GM21529 (cell line): ENCODE measurements at regions not wholly inside any gene's neighbourhood (a gene's known extent, or its start where the extent isn't known, plus 50 kb on each side); places are given as distances from the start of the nearest gene placed in this dataset.
"Not testable (repeated sequence)": the region's sequence is repeated elsewhere in the genome, so short reads cannot be mapped to it uniquely, and the experiment has no call there.

Experiments
- ATAC-seq: cut with Tn5 transposase; IDR thresholded peaks from one replicate; pipeline ENCODE4 v1.9.1; 2021; ENCODE audit not compliant: unreplicated experiment

DNA sequence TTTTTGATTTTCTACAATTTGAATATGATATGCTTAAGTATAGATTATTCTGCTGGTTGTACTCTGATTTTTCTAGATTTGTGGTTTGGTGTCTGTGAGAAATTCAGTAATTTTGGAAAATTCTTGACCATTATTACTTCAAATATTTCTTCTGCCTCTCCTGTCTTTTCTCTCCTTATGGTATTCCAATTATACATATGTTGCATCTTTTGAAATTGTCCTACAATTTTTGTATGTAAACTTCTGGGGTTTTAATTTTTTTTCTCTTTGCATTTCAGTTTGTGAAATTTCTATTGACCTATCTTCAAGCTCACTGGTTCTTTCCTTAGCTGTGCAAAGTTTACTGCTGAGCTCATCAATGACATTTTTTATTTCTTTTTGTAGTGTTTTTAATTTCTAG is 534.4 kb upstream of the SLC35B3 start:
- ATAC-seq: no peak

DNA sequence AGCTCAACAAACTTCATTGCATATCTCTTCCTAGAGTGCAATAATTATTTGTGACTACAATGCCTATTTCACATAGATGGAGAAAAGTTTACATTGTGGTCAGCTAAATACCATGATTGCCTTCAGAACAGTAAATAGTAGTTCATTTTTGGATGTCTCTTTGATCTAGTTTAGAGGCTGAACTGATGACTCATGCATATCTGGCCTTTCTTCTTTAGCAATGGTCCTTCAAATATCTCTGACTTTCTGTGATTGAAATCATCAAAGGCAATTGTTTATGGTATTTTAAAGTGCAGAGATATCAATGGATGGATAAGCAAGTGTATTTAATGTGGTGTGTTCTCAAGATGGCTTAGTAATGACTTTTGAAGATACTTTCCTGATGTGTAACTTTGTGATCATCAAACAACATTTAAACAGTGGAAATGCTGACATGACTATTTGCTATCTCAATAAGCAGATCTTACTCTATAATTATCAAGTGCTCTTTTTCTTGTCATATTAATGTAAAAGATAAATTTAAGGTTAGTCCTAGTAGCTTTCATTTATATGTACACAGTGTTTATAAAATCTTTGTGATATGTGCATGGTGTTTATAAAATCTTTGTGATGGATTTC is 523.7 kb upstream of the SLC35B3 start:
- ATAC-seq: no peak

DNA sequence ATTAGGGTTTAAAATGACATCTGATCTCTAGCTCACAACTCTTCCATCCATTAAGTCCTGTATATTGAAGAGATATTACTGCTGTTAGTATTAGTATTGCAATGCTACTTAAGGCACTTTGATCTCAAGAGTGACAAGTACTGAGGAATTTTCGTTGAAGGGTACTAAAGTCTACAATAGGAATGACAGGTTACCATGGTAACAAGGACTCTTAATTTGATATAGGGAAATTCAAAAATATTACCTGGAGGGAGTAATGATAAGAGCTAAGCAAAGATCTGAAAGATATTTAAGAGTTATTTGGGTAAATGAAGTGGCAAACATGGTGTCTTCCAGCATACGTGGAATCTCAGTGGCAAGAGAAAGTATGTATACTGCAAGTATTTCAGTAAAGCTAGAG is 518.0 kb upstream of the SLC35B3 start:
- ATAC-seq: no peak

DNA sequence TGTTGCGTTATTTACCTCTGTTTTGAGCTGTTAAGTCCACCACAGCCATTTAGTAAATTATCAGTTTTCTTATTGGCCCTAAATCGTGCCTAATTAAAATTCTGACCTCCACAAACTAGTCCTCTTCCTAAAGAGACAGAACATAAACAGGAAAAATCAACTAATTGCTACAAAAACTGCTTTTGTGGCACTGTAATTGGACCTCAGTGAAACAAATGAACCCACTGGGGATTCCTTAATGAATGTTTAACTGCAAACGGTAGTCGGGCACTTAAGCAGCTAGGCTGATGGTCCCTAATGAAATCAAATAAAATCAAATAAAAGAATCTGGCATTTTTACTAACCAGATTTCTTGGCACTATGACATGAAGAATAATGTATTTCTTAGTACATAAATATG is 513.4 kb upstream of the SLC35B3 start:
- no peak for ATAC-seq

DNA sequence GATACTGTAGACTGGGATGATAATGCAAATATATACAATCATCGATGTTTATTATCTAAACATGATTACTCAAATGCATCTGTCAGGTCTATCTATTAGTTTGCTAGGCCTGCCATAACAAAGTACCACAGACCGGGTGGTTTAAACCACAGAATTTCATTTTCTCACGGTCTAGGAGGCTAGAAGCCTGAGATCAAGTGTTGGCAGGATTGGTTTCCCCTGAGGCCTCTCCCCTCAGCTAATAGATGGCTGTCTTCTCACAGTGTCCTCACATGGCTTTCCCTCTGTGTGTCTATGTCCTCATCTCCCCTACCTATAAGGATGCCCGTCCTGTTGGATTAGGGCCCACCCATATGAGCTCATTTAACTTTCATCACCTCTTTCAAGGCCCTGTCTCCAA is 512.6 kb upstream of the SLC35B3 start:
- ATAC-seq: no peak

DNA sequence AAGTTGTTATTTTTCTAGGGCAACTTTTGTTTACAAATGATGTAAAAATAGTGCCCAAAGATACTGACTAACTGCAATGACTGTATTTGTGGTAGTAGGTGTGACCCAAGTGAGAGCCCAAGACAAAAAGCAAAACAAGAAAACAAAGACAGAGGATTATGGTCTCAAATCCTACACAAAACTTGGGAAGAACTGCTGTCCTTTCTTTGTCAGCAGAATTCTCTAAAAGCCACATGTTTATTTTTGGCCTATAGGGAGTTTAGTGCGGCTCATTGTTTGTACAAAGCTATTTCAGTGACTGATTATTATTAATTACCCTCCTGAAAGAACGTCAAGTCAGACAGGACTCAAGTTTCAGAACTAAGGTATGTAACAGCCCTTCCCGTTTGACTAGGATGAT is 509.2 kb upstream of the SLC35B3 start:
- ATAC-seq: no peak

DNA sequence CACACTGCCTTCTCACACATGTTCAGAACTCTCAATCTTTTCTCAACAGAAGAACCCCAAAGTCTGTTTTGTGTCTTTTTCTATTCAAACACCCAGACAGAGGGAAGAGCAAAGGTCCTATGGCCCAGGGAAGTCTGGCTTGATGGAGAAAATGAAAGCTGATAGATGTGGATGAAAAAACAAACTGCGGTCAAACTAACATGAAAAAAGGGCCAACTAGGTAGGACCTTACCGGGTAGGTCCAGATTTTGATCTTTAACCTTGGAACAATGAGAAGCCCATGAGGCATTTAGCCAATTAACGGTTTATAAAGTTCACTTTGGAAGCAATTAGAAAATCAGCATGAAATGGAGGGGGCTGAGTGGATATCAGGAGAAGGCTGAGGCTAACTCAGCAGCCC is 507.7 kb upstream of the SLC35B3 start:
- no peak for ATAC-seq

DNA sequence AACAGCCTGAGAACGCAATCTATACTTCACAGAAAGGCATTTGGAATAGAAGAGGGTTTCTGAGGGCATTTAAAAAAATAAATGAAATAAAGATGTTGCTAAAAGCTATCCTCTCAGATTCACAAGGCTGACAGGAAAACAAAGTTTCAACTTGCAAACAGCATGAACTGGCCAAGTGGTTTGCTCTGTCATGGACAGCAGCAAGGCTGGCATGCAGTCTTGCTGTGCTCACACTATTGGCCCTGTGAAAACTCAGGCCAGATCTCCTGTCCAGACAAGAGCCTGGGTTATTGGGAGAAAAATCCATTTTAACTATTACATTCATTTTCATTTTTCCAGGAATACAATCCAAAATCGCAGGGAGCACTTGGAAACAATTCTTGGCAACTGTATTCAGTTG is 506.2 kb upstream of the SLC35B3 start:
- ATAC-seq: no peak

DNA sequence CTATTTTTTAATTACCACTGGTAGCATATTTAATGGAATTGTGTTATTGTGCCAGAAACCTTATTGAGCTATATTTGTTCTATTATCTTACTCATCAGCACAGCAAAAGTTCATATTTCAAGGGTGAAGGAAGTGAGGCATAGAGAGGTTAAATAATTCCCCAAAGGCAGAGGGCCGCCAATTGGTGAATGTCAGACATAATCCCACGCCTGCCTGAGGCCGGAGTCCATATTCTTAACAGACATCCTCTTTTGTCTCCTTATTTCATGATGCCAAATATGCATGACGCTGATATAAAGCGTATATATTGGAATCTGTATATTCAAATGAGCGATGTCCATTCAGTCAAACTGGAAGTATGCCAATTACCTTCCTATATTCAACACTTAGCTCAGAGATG is 505.0 kb upstream of the SLC35B3 start:
- ATAC-seq: no peak

DNA sequence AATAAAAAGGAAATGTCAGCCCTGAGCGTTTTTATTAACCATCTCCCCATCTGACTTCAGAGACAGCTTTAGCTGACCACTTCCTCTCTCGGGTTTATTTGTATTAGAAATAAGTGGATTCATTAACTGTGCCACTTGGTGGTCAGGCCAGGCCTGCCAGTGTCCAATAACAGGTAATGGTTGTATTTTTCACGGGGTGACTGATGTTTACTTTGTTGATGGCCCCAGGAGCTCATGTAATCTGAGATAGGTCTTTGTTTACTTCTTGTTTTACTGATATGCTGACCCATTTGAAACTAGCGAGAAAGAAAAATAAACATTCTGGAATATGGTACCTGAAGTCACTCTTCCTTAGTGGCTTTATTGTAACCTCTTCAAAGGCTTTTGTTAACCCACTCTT is 504.3 kb upstream of the SLC35B3 start:
- no peak for ATAC-seq

DNA sequence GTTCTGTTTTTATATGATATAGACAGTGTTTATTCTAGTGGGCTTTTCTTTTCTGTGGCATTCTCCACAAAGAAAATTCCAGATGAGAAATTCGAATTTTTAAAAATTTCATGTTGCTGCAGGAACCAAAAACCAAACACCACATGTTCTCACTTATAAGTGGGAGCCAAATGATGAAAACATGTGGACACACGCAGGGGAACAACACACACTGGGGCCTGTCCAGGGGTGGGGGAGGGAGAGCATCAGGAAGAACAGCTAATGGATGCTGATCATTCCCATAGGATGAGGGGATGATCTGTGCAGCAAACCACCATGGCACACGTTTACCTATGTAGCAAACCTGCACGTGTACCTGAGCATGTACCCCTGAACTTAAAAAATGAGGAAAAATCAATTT is 499.0 kb upstream of the SLC35B3 start:
- ATAC-seq: no peak

DNA sequence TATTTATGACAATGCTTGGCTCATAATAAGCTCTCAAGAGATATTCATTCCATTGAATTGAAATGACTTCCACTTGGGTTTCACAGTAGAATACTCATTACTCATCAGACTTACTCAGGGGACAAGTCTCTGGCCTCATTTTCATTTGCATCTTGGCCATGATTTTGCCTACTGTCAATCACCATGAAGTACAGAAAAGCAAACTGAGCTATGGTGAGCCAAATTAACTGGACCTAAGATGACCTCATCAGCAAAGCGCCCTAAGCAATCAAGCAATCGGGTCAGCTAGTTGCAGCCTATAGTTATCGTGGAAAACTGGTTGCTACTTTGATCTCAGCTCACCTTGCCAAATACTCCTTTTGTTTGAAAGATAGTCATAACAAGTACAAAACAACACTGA is 494.7 kb upstream of the SLC35B3 start:
- ATAC-seq: no peak

DNA sequence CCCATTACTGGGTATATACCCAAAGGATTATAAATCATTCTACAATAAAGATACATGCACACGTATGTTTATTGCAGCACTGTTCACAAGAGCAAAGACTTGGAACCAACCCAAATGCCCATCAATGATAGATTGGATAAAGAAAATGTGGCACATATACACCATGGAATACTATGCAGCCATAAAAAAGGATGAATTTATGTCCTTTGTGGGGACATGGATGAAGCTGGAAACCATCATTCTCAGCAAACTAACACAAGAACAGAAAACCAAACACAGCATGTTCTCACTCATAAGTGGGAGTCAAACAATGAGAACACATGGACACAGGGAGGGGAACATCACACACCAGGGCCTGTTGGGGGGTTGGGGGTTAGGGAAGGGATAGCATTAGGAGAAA is 484.9 kb upstream of the SLC35B3 start:
- not testable (repeated sequence) for ATAC-seq

DNA sequence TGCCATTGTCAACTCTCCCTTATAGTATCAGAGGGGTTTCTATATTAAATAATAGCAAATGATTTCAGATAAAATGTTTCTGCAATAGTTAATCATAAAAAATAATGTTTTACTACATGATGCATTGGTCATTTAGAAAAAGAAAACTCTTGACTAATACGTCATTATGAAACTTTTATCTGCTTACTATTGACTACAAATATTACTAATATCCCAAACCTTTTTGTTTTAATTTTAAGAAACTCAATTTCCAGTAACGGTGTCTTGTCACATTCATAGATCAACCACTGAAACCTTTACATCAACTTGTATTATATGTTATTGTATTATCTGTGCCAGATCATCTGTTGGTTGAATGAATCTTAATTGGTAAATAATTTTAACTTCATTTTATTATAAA is 482.9 kb upstream of the SLC35B3 start:
- ATAC-seq: no peak

DNA sequence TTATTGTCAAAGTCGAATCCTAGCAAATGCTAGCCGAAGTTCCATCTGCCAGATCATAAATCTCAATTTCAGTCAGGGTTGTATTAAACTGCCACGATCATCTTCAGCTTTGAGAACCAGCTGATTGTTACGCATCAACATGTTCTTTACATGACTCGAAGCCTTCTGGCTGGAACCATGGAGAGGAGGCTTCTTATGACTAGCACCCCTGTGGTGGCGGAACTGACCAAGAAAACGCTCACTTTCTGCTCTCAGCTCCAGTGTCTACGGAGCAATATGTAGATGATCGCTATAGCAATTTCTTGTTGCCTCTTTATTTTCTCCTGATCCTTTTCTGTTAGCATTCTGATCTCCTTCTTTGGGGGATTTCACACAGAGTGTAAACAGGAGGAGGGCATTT is 479.4 kb upstream of the SLC35B3 start:
- ATAC-seq: no peak

DNA sequence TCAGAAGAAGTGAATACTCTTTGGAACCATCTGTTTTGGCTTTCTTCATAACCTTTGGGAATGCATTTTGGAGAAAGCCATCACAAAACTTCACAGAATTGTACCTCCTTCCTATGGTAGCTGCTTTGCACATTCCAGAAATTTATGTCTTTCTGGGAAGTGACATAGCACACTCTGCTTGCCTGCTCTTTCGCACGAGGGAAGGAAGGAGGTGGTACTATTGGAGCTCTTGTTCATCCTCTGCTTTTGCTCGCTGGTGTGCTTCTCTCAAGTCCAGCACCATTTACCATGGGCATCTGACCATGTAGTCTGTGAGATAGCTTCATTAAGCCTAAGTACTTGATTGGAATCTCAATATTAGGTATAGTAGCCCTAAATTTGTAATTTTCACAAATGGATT is 473.3 kb upstream of the SLC35B3 start:
- ATAC-seq: no peak

DNA sequence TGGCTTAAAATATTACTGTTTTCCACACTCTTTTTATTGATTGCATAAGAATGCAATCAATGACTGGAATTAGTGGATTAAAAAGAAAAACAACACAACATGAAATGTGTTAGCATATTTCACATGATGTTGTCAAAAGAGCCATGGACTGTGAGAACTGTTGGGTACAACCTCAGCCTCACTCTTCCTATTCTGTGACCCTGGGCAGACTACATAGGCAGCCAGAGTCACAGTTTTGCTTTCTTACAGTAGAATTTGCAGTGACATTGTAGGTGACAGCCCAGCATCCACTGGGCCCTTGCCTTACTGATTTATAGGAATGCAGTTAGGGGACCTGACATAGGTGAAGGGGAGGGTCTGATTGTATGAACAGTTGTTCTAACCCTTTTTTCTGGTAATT is 471.4 kb upstream of the SLC35B3 start:
- ATAC-seq: no peak

DNA sequence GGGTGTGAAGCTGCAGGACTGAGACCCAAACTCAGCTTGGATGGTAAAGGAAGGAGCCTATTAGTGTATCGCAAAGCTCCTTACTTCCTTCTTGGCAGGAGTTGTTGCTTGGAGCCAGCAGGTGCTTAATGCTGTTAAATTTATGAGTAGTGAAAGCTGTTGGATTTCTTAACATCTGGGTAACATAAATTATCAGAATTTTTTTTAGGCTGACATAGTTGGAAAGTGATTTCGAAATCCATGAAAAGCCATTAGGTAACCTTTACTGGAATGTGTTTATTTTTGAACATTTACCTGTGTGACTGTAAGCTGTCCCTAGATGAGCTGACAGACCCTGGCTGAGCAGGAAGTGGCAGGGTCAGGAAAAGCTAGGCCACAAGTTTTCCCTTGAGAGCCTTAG is 470.4 kb upstream of the SLC35B3 start:
- no peak for ATAC-seq

DNA sequence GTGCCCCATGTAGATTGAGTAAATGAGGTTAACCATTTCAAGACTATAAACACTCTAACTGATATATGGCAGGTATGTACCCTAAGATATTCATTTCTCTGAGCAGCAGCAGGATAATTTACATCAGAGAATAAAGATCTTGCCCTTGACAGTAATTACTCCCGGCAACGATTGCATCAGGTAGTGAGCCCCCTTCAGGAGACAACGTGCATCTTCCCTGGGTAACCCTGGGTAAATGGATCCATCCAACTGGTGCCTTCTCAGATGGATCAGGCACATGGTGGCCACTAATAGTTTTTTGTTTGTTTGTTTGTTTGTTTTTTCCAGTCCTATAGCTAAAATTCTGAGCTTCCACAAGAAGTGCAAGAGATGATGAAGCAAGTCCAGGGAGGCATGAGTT is 469.4 kb upstream of the SLC35B3 start:
- peak; percentile 80 for ATAC-seq

DNA sequence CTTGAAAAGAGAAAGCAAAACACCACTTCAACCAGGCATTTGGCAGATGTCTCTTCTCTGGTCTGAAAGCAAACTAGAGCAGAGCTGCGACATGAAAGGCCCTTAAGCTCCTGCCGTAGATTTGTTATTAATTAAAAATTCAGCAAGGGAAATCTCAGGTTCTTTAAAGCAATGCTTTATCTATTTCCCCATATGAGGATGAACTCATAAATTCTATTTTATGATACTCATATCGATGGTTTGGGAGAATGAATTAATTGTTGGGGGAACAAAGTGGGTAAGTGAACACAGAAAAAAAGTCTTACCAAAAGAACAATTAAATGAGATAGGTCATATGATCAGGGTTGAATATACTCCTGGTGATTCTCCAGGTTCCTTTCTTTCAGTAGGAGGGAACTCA is 464.7 kb upstream of the SLC35B3 start:
- no peak for ATAC-seq

DNA sequence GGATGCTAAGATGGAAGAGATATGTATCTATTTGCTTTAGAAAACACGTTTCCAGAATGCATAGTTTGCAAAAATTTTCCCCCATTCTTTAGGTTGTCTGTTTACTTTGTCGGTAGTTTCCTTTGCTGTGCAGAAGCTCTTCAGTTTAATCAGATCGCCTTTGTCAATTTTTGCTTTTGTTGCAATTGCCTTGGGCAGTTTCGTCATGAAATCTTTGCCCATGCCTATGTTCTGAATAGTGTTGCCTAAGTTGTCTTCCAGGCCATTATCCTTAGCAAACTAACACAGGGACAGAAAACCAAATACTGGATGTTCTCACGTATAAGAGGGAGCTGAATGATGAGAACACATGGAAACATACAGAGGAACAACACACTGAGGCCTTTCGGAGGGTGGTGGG is 454.2 kb upstream of the SLC35B3 start:
- ATAC-seq: no peak

DNA sequence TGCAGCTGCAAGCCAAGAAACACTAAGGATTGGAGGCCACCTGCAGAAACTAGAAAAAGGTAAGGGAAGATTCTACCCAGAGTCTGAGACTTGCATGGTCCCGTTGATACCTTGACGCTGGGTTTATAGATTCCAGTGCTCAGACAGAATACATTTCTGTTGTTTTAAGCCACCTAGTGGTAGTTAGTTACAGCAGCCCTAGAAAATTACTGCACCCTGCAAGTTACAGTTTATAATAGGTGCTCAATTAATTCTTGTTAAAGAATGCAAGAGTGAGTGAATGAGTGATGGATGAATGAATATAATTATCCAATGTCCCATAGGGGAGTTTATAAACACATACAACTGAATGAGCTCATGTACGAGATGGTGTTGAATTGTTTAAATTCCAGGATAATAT is 453.1 kb upstream of the SLC35B3 start:
- no peak for ATAC-seq

DNA sequence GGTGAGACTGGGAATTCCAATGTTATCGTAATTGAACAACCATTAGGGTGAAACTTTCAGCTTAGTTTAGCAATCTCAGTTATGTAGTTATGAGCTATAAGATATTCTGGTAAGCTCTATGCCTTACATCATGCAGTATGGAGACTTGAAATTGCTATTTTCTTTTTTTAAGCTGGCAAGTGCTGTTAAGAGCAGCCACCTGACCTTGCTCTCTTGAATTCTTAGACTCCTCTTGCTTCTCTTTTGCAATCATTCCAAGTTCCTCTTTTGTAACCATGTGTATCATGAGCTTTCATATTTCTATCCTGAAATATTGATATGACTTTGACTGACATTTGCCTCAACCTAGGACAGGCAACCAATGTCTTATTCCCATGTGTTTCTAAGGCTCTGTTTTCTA is 446.3 kb upstream of the SLC35B3 start:
- ATAC-seq: no peak

DNA sequence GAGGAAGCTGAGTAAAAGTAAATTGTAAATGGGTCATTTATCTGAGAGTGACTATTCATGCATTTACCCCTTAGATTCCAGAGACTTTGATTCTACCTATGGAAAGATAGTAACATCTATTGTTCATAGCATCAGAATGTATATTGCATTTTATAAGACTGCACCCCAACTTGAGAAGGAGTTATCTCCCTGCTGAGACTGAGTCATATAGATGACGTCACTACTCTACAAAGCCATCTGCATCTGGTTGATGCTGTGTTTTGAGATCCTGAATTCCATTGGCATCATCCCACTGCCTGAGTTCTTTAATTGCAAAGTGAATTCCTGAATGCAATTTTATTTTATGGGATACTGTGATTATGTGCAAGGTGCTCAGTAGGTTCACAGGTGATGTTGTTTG is 444.0 kb upstream of the SLC35B3 start:
- ATAC-seq: no peak
